HEK293T (cell line): ENCODE measurements at regions not wholly inside any gene's neighbourhood (a gene's known extent, or its start where the extent isn't known, plus 50 kb on each side); places are given as distances from the start of the nearest gene placed in this dataset.

ENCODE experiments used
- ARNT ChIP-seq: fragments of 450-650 bp; IDR thresholded peaks from 2 replicates; pipeline ENCODE4 v1.6.1; 2017; ENCODE audit warnings: mild to moderate bottlenecking
- BHLHE40 ChIP-seq: fragments of 450-650 bp; IDR thresholded peaks from 2 replicates; pipeline ENCODE4 v1.6.1; 2016; ENCODE audit warnings: mild to moderate bottlenecking, moderate library complexity, borderline replicate concordance
- CTBP1 ChIP-seq: fragments of 450-650 bp; IDR thresholded peaks from 2 replicates; pipeline ENCODE4 v1.6.1; 2016; ENCODE audit warnings: borderline replicate concordance
- ELF4 ChIP-seq: fragments of 450-650 bp; IDR thresholded peaks from 2 replicates; pipeline ENCODE4 v1.6.1; 2017; ENCODE audit warnings: antibody characterized with exemption
- FOXK2 ChIP-seq: fragments of 450-650 bp; IDR thresholded peaks from 2 replicates; pipeline ENCODE4 v1.6.1; 2016; ENCODE audit warnings: mild to moderate bottlenecking
- FOXM1 ChIP-seq: fragments of 450-650 bp; IDR thresholded peaks from 2 replicates; pipeline ENCODE4 v1.6.1; 2017; ENCODE audit warnings: mild to moderate bottlenecking, borderline replicate concordance
- HDGF ChIP-seq: fragments of 450-650 bp; IDR thresholded peaks from 2 replicates; pipeline ENCODE4 v1.6.1; 2017; ENCODE audit warnings: antibody characterized with exemption, borderline replicate concordance
- SP1 ChIP-seq: fragments of 450-650 bp; IDR thresholded peaks from 2 replicates; pipeline ENCODE4 v1.6.1; 2017
- ZNF384 ChIP-seq: fragments of 450-650 bp; IDR thresholded peaks from 2 replicates; pipeline ENCODE4 v1.6.1; 2016
- TF ChIP-seq, protein P1 (sequence below): fragments of 450-650 bp; IDR thresholded peaks from 2 replicates; pipeline ENCODE4 v1.6.1; 2016

DNA sequence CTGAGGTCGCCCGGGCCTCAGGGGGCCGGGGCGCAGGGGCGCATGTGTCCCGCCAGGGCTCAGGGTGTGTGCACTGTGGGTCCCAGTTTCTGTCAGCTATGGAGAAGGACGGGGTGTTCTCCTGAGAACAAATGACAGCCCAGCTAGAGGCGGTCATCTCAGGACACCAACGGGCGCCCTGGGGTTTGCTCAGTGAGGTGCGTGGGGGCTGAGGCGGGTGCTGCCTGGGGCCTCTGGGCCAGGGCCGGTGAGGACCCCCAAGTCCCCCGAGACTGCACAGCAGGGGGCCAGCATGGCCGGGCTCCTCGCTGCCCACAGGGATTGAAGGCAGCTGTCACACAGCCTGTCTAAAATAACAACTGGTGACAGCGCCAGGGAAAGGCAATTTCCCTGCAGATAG is 808.8 kb upstream of the SOX11 start:
- TF ChIP-seq ELF4, result no peak
- TF ChIP-seq FOXM1, result no peak
- TF ChIP-seq, protein P1, sequence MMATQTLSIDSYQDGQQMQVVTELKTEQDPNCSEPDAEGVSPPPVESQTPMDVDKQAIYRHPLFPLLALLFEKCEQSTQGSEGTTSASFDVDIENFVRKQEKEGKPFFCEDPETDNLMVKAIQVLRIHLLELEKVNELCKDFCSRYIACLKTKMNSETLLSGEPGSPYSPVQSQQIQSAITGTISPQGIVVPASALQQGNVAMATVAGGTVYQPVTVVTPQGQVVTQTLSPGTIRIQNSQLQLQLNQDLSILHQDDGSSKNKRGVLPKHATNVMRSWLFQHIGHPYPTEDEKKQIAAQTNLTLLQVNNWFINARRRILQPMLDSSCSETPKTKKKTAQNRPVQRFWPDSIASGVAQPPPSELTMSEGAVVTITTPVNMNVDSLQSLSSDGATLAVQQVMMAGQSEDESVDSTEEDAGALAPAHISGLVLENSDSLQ, result no peak
- no peak for TF ChIP-seq ARNT
- no peak for TF ChIP-seq CTBP1
- TF ChIP-seq FOXK2, result no peak
- TF ChIP-seq BHLHE40, result no peak
- TF ChIP-seq HDGF, result no peak
- no peak for TF ChIP-seq ZNF384
- no peak for TF ChIP-seq SP1
